ENCODE measurements at regions not wholly inside any gene's neighbourhood (a gene's known extent, or its start where the extent isn't known, plus 50 kb on each side); places are given as distances from the start of the nearest gene placed in this dataset.

GRCh38 chr5:20611620-20612019 is 623.6 kb upstream of the CDH18 start:
- DNase-seq (ENCODE audit: low read depth), result no peak
- Histone ChIP-seq H3K36me3 (ENCODE audit: control insufficient read depth, insufficient read depth, low read length) (no peaks in the 10 kb centered on the region), H3K4me3 (ENCODE audit: low read depth, low read length) (no peak overlapping the region), H3K27me3 (ENCODE audit: control insufficient read depth, insufficient read depth, low read length) (no peaks in the 10 kb centered on the region)
- CTCF ChIA-PET, result no interaction called here
- POLR2A ChIA-PET, result no interaction called here
- TF ChIP-seq CTCF (IDR thresholded peaks at IDR 0.05; ENCODE audit: insufficient read depth, low read depth, low read length), result no peak

GRCh38 chr5:20610681-20611080 is 622.7 kb upstream of the CDH18 start:
- ChIA-PET POLR2A (no interaction called here), CTCF (no interaction called here)
- no peaks in the 10 kb centered on the region for H3K36me3 ChIP-seq (ENCODE audit: control insufficient read depth, insufficient read depth, low read length)
- no peak for DNase-seq (ENCODE audit: low read depth)
- no peak for TF ChIP-seq CTCF (IDR thresholded peaks at IDR 0.05; ENCODE audit: insufficient read depth, low read depth, low read length)
- no peaks in the 10 kb centered on the region for H3K27me3 ChIP-seq (ENCODE audit: control insufficient read depth, insufficient read depth, low read length)
- H3K4me3 ChIP-seq (ENCODE audit: low read depth, low read length), result no peak overlapping the region

GRCh38 chr5:20609126-20609525 is 621.1 kb upstream of the CDH18 start:
- no peak overlapping the region for H3K4me3 ChIP-seq (ENCODE audit: low read depth, low read length)
- POLR2A ChIA-PET, result no interaction called here
- no peak for TF ChIP-seq CTCF (IDR thresholded peaks at IDR 0.05; ENCODE audit: insufficient read depth, low read depth, low read length)
- DNase-seq (ENCODE audit: low read depth), result no peak
- H3K36me3 ChIP-seq (ENCODE audit: control insufficient read depth, insufficient read depth, low read length), result no peaks in the 10 kb centered on the region
- CTCF ChIA-PET, result no interaction called here
- H3K27me3 ChIP-seq (ENCODE audit: control insufficient read depth, insufficient read depth, low read length), result no peaks in the 10 kb centered on the region

- POLR2A ChIA-PET, result no interaction called here
- no peak overlapping the region for H3K4me3 ChIP-seq (ENCODE audit: low read depth, low read length)
- no peaks in the 10 kb centered on the region for H3K36me3 ChIP-seq (ENCODE audit: control insufficient read depth, insufficient read depth, low read length)
- TF ChIP-seq CTCF (IDR thresholded peaks at IDR 0.05; ENCODE audit: insufficient read depth, low read depth, low read length), result no peak
- no peak for DNase-seq (ENCODE audit: low read depth)
- CTCF ChIA-PET, result no interaction called here
- H3K27me3 ChIP-seq (ENCODE audit: control insufficient read depth, insufficient read depth, low read length), result no peaks in the 10 kb centered on the region
These were observed 620.6 kb upstream of the CDH18 start for GRCh38 chr5:20608567-20608966.

- ChIA-PET CTCF (interaction anchor here (0.6 kb wide), 1 partner anchor 882 kb away, joined by 3 read pairs; no protein-coding TSS in a partner anchor), POLR2A (no interaction called here)
- H3K27me3 ChIP-seq (ENCODE audit: control insufficient read depth, insufficient read depth, low read length), result no peaks in the 10 kb centered on the region
- no peak overlapping the region for H3K4me3 ChIP-seq (ENCODE audit: low read depth, low read length)
- DNase-seq (ENCODE audit: low read depth), result no peak
- no peak for TF ChIP-seq CTCF (IDR thresholded peaks at IDR 0.05; ENCODE audit: insufficient read depth, low read depth, low read length)
- no peaks in the 10 kb centered on the region for H3K36me3 ChIP-seq (ENCODE audit: control insufficient read depth, insufficient read depth, low read length)
These were observed 617.9 kb upstream of the CDH18 start for GRCh38 chr5:20605732-20606525.

Data from BJ (cell line).